Esophagus squamous epithelium (tissue), 5 donors: ENCODE measurements at regions not wholly inside any gene's neighbourhood (a gene's known extent, or its start where the extent isn't known, plus 50 kb on each side); places are given as distances from the start of the nearest gene placed in this dataset.

ENCODE experiments used
- DNase-seq: peaks from one replicate; lab custom pipeline; 2025; lab: John Stamatoyannopoulos, UW
- H3K27ac ChIP-seq, 4 donors: fragments of 200-600 bp; sonication (generic); one replicate each; pipeline ENCODE4 v1.5.1; 2016 to 2019; ENCODE audit warnings: mild to moderate bottlenecking in 1 of 4
- H3K27me3 ChIP-seq, 4 donors: fragments of 200-600 bp; sonication (generic); 1 replicate in 3 of 4; 2 replicates in 1 of 4; pipeline versions ENCODE4 v1.5.1 to v1.6.0; 2017 to 2021; ENCODE audit warnings: antibody characterized with exemption in 1 of 4
- H3K36me3 ChIP-seq, 3 donors: fragments of 200-600 bp; sonication (generic); one replicate each; pipeline ENCODE4 v1.5.1; 2016 to 2019
- H3K4me1 ChIP-seq, 3 donors: fragments of 200-600 bp; sonication (generic); one replicate each; pipeline ENCODE4 v1.5.1; 2017 to 2019
- H3K4me3 ChIP-seq, 4 donors: fragments of 200-600 bp; sonication (generic); 1 replicate in 3 of 4; 2 replicates in 1 of 4; pipeline ENCODE4 v1.5.1; 2016 to 2019; ENCODE audit warnings: mild to moderate bottlenecking in 2 of 4, moderate library complexity in 1 of 4
- H3K9me3 ChIP-seq, 3 donors: fragments of 200-600 bp; sonication (generic); one replicate each; pipeline ENCODE4 v1.5.1; 2016 to 2019
- POLR2A ChIP-seq, 4 donors: fragments of 450-650 bp; IDR thresholded peaks; one replicate each; pipeline ENCODE4 v1.6.1; 2017; ENCODE audit warnings: antibody characterized with exemption in 4 of 4, mild to moderate bottlenecking in 4 of 4, moderate library complexity in 3 of 4
- WGBS, 2 donors: methylation state at CpG; one replicate each; pipeline ENCODE4 v1.1.5; 2018; 5-methylcytosine and 5-hydroxymethylcytosine counted together
- intact Hi-C: fragments of 100-400 bp; cut with DNase I; formaldehyde crosslinking; loops from one replicate; pipeline ENCODE4 v1.15.0; 2022
- TF ChIP-seq, protein P1 (sequence below), 6 experiments: fragments of 450-650 bp in 4 of 6; fragments of 200-600 bp in 2 of 6; sonication (generic) in 2 of 6; IDR thresholded peaks; one replicate each; pipeline ENCODE4 v1.5.1; 2016 to 2019; ENCODE audit warnings: antibody characterized with exemption in 6 of 6, mild to moderate bottlenecking in 4 of 6, moderate library complexity in 4 of 6
- donor health status: DM: yes; HTN: yes; CAD: no.

DNA sequence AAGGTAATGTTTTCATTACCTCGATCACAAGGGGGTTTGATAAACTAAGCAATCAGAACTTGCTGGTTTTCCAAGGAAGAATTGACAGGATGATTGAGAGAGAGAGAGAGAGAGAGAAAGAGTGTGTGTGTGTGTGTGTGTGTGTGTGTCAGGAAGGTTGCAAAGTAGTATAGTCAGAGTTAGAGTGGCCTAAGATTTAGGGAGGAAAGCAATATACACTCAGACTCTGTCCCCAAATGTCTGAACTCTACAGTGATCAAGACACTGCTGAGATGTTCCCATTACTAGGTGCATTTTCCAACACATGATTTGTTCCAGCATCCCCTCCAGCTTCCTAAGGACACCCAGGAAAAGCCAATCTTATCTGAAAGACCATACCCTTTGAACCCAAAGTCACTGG is 1074.1 kb downstream of the BCL11B start:
- no peak overlapping the region for H3K4me3 ChIP-seq
- DNase-seq = no peak
- no peaks in the 10 kb centered on the region for H3K4me1 ChIP-seq
- peaks cover 0 to 9% (median 0%) of the 10 kb centered on the region in 4 donors for H3K27me3 ChIP-seq
- WGBS, 2 donors = 50 to 83% methylated on average over 1 of the region's 1 CpG
- H3K27ac ChIP-seq = no peak overlapping the region
- no peaks in the 10 kb centered on the region for H3K9me3 ChIP-seq
- H3K36me3 ChIP-seq = no peaks in the 10 kb centered on the region
- TF ChIP-seq POLR2A (IDR thresholded peaks at IDR 0.05) = no peak
- TF ChIP-seq, protein P1, sequence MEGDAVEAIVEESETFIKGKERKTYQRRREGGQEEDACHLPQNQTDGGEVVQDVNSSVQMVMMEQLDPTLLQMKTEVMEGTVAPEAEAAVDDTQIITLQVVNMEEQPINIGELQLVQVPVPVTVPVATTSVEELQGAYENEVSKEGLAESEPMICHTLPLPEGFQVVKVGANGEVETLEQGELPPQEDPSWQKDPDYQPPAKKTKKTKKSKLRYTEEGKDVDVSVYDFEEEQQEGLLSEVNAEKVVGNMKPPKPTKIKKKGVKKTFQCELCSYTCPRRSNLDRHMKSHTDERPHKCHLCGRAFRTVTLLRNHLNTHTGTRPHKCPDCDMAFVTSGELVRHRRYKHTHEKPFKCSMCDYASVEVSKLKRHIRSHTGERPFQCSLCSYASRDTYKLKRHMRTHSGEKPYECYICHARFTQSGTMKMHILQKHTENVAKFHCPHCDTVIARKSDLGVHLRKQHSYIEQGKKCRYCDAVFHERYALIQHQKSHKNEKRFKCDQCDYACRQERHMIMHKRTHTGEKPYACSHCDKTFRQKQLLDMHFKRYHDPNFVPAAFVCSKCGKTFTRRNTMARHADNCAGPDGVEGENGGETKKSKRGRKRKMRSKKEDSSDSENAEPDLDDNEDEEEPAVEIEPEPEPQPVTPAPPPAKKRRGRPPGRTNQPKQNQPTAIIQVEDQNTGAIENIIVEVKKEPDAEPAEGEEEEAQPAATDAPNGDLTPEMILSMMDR (IDR thresholded peaks at IDR 0.05) = no peak
- intact Hi-C loops = no loop called here

DNA sequence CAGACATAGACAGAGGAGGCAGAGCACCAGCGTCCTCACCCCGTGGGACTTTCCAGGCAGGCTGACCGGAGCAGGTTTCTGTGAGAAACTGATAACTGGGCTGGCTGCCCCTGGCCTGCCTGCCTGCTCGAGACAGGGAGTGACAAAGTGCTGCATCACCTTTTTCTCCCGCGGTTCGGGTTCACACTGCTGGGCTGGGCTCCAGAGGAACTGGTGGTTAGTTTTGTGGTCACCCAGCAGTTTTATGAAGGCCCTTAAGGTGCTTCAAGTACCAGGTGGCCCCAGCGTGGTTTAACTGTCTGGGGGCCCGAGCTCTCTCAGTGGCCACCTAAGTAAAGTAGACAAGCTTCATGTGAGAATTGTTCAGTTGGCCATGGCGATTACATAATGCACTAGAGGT is 1073.6 kb downstream of the BCL11B start:
- Histone ChIP-seq H3K4me3 (no peak overlapping the region), H3K27ac (no peak overlapping the region), H3K9me3 (no peaks in the 10 kb centered on the region), H3K36me3 (no peaks in the 10 kb centered on the region), H3K4me1 (no peaks in the 10 kb centered on the region), H3K27me3 (peaks cover 0 to 9% (median 0%) of the 10 kb centered on the region in 4 donors)
- no peak for DNase-seq
- no peak for TF ChIP-seq POLR2A (IDR thresholded peaks at IDR 0.05)
- TF ChIP-seq, protein P1 (IDR thresholded peaks at IDR 0.05) = no peak
- intact Hi-C loops = no loop called here
- whole genome bisulfite sequencing, 2 donors = 51 to 67% methylated on average over 4 to 8 of the region's 10 CpGs

DNA sequence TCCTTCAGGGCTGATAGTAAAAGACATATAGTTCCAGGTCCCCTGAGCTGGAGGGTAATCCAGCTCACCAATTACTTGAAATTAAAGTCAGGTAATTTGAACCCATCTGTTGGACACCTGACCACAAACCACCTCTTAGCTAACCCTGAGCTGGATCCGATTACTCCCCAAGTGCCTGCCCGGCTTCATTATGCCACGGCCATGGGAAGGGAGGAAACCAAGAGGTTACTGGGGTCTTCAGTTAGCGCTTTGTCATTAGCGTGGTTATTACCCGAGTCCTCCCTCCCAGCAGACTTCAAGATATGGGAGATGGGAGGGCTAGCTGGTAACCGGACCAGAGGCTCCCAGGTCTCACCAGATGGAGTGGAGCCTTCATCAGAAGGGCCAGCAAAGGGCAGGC is 1071.4 kb downstream of the BCL11B start:
- DNase-seq = no peak
- Histone ChIP-seq H3K4me1 (no peaks in the 10 kb centered on the region), H3K27ac (no peak overlapping the region), H3K9me3 (no peaks in the 10 kb centered on the region), H3K36me3 (no peaks in the 10 kb centered on the region), H3K27me3 (peaks cover 0 to 9% (median 0%) of the 10 kb centered on the region in 4 donors), H3K4me3 (no peak overlapping the region)
- intact Hi-C loops = no loop called here
- TF ChIP-seq, protein P1 (IDR thresholded peaks at IDR 0.05) = no peak
- TF ChIP-seq POLR2A (IDR thresholded peaks at IDR 0.05) = no peak
- WGBS, 2 donors = 75% methylated on average over 4 of the region's 7 CpGs; no CpG with 5 or more reads in 1 of the 2 donors

GRCh38 chr14:98203421-98203820 is 1068.6 kb downstream of the BCL11B start:
- Histone ChIP-seq H3K27ac (no peak overlapping the region), H3K4me3 (no peak overlapping the region), H3K4me1 (no peaks in the 10 kb centered on the region), H3K27me3 (peaks cover 0 to 13% (median 0%) of the 10 kb centered on the region in 4 donors), H3K9me3 (no peaks in the 10 kb centered on the region), H3K36me3 (no peaks in the 10 kb centered on the region)
- no peak for DNase-seq
- intact Hi-C loops = no loop called here
- no peak for TF ChIP-seq POLR2A (IDR thresholded peaks at IDR 0.05)
- TF ChIP-seq, protein P1 (IDR thresholded peaks at IDR 0.05) = no peak
- 93 to 94% methylated on average over 6 of the region's 6 CpGs for WGBS, 2 donors

GRCh38 chr14:98204139-98204538 is 1067.9 kb downstream of the BCL11B start:
- Histone ChIP-seq H3K4me1 (no peaks in the 10 kb centered on the region), H3K9me3 (no peaks in the 10 kb centered on the region), H3K27ac (no peak overlapping the region), H3K36me3 (no peaks in the 10 kb centered on the region), H3K27me3 (peaks cover 0 to 13% (median 0%) of the 10 kb centered on the region in 4 donors), H3K4me3 (no peak overlapping the region)
- intact Hi-C loops = no loop called here
- TF ChIP-seq POLR2A (IDR thresholded peaks at IDR 0.05) = no peak
- TF ChIP-seq, protein P1 (IDR thresholded peaks at IDR 0.05) = no peak
- 24 to 64% methylated on average over 3 of the region's 3 CpGs for WGBS, 2 donors
- no peak for DNase-seq
